ENCODE measurements at regions not wholly inside any gene's neighbourhood (a gene's known extent, or its start where the extent isn't known, plus 50 kb on each side); places are given as distances from the start of the nearest gene placed in this dataset.

DNA sequence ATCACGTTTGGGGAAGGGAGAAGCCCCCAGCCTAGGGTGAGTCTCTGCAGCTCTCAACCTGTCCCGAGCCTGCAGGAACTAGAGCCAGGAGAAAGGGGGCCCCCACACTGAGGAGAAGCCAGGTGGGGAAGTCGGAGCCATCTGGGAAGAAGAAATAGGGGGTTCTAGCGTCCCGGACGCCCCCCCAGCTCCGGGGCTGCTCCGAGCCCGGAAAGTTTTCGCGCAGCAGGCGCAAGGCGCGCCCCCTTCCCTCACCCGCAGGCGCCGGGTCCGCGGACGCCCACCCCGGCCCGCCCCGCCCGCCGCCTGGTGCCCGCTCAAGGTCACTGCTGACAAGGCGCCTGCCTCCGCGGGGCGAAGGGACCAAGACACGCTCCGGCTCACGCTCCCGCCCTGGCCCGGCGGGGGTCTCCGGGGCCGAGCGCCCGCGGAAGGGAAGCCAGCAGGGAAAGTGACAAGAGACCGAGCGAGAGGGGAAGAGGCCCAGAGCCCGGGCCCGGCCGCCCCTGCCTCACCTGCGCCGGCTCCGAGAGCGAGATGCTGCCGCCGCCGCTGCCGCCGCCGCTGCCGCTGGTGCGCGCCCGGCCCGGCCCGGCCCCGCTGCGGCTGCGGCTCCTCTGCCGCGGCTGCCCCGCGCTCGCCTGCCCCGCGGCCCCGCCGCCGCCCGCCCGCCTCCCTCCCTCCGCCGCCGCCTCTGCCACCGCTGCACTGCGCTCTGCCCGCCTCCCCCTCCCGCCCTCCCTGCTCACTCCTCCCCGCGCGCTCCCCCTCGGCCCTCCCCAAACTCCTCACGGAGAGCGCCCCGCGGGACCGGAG, 108.4 kb upstream of the SLC6A11 start:
- Histone ChIP-seq H3K9ac (ENCODE audit: low read length) (no peak overlapping the region), H3K4me2 (ENCODE audit: low read length) (no peak overlapping the region), H3K9me3 (ENCODE audit: insufficient read depth, low read length) (no peaks in the 10 kb centered on the region), H4K20me1 (ENCODE audit: insufficient read depth, low read length) (no peaks in the 10 kb centered on the region), H3K36me3 (replicated peaks; ENCODE audit: low read depth, low read length) (no peaks in the 10 kb centered on the region), H3K27ac (ENCODE audit: low read length) (no peak overlapping the region), H2AFZ (ENCODE audit: low read depth, low read length) (no peak overlapping the region), H3K27me3 (ENCODE audit: low read depth, low read length) (peaks cover 20% of the 10 kb centered on the region), H3K4me3 (ENCODE audit: low read length) (no peak overlapping the region), H3K79me2 (ENCODE audit: low read length) (no peaks in the 10 kb centered on the region), H3K4me1 (ENCODE audit: low read length) (peaks cover 15% of the 10 kb centered on the region)
- TF ChIP-seq EZH2phosphoT487 (IDR thresholded peaks at IDR 0.05; ENCODE audit: low read depth) = no peak
- TF ChIP-seq CTCF (IDR thresholded peaks at IDR 0.05; ENCODE audit: low read depth, low read length) = no peak

- H3K36me3 ChIP-seq (replicated peaks; ENCODE audit: low read depth, low read length) = no peaks in the 10 kb centered on the region
Measured at GRCh38 chr3:10708216-10708893, 107.7 kb upstream of the SLC6A11 start.

GRCh38 chr3:10709110-10709781, 106.8 kb upstream of the SLC6A11 start:
- Histone ChIP-seq H3K27ac (ENCODE audit: low read length) (no peak overlapping the region), H3K4me1 (ENCODE audit: low read length) (no peaks in the 10 kb centered on the region), H3K79me2 (ENCODE audit: low read length) (no peaks in the 10 kb centered on the region), H3K36me3 (replicated peaks; ENCODE audit: low read depth, low read length) (no peaks in the 10 kb centered on the region), H2AFZ (ENCODE audit: low read depth, low read length) (no peak overlapping the region), H3K27me3 (ENCODE audit: low read depth, low read length) (peaks cover 23% of the 10 kb centered on the region; the same call in 1 of the 2 replicates), H4K20me1 (ENCODE audit: insufficient read depth, low read length) (no peaks in the 10 kb centered on the region), H3K9me3 (ENCODE audit: insufficient read depth, low read length) (no peaks in the 10 kb centered on the region), H3K9ac (ENCODE audit: low read length) (no peak overlapping the region), H3K4me2 (ENCODE audit: low read length) (no peak overlapping the region), H3K4me3 (ENCODE audit: low read length) (no peak overlapping the region)
- no peak for TF ChIP-seq EZH2phosphoT487 (IDR thresholded peaks at IDR 0.05; ENCODE audit: low read depth)
- TF ChIP-seq CTCF (IDR thresholded peaks at IDR 0.05; ENCODE audit: low read depth, low read length) = no peak

More at GRCh38 chr3:10708216-10708893, 107.7 kb upstream of the SLC6A11 start:
- Histone ChIP-seq H3K4me1 (ENCODE audit: low read length) (peaks cover 8% of the 10 kb centered on the region), H3K9me3 (ENCODE audit: insufficient read depth, low read length) (no peaks in the 10 kb centered on the region), H3K4me3 (ENCODE audit: low read length) (no peak overlapping the region), H2AFZ (ENCODE audit: low read depth, low read length) (no peak overlapping the region), H3K27ac (ENCODE audit: low read length) (no peak overlapping the region), H3K9ac (ENCODE audit: low read length) (no peak overlapping the region), H3K27me3 (ENCODE audit: low read depth, low read length) (peaks cover 18% of the 10 kb centered on the region; the same call in 1 of the 2 replicates), H3K79me2 (ENCODE audit: low read length) (no peaks in the 10 kb centered on the region), H4K20me1 (ENCODE audit: insufficient read depth, low read length) (no peaks in the 10 kb centered on the region), H3K4me2 (ENCODE audit: low read length) (no peak overlapping the region)
- no peak for TF ChIP-seq EZH2phosphoT487 (IDR thresholded peaks at IDR 0.05; ENCODE audit: low read depth)
- TF ChIP-seq CTCF (IDR thresholded peaks at IDR 0.05; ENCODE audit: low read depth, low read length) = no peak

- H3K79me2 ChIP-seq (ENCODE audit: low read length) = no peaks in the 10 kb centered on the region
- no peak overlapping the region for H3K4me3 ChIP-seq (ENCODE audit: low read length)
- no peak overlapping the region for H3K27ac ChIP-seq (ENCODE audit: low read length)
- no peak overlapping the region for H3K9ac ChIP-seq (ENCODE audit: low read length)
- peaks cover 20% of the 10 kb centered on the region; the same call in 1 of the 2 replicates for H3K27me3 ChIP-seq (ENCODE audit: low read depth, low read length)
- no peak for TF ChIP-seq EZH2phosphoT487 (IDR thresholded peaks at IDR 0.05; ENCODE audit: low read depth)
- TF ChIP-seq CTCF (IDR thresholded peaks at IDR 0.05; ENCODE audit: low read depth, low read length) = no peak
- H3K4me2 ChIP-seq (ENCODE audit: low read length) = no peak overlapping the region
- no peaks in the 10 kb centered on the region for H3K36me3 ChIP-seq (replicated peaks; ENCODE audit: low read depth, low read length)
- H2AFZ ChIP-seq (ENCODE audit: low read depth, low read length) = no peak overlapping the region
- no peaks in the 10 kb centered on the region for H3K4me1 ChIP-seq (ENCODE audit: low read length)
- H3K9me3 ChIP-seq (ENCODE audit: insufficient read depth, low read length) = peaks cover 2% of the 10 kb centered on the region; the same call in 1 of the 2 replicates
- no peaks in the 10 kb centered on the region for H4K20me1 ChIP-seq (ENCODE audit: insufficient read depth, low read length)
Measured at GRCh38 chr3:10712121-10712520, 103.9 kb upstream of the SLC6A11 start.

Measured in OCI-LY3 (cell line).